Spinal cord (tissue), 9 donors: ENCODE measurements at regions not wholly inside any gene's neighbourhood (a gene's known extent, or its start where the extent isn't known, plus 50 kb on each side); places are given as distances from the start of the nearest gene placed in this dataset.

ENCODE experiments used
- DNase-seq, 6 donors: peaks; one replicate each; pipeline versions ENCODE4 v3.0.0 to v3.0.0-alpha.2; 2013 to 2015; ENCODE audit warnings: low spot score in 6 of 6, low read depth in 4 of 6
- H3K27ac ChIP-seq: one replicate; pipeline ENCODE4 v1.5.1; 2013; ENCODE audit warnings: low read depth, low read length, control low read depth
- H3K27me3 ChIP-seq: one replicate; pipeline ENCODE4 v1.6.1; 2013; ENCODE audit warnings: low read length; ENCODE audit not compliant: control insufficient read depth, insufficient read depth
- H3K36me3 ChIP-seq: one replicate; pipeline ENCODE4 v1.6.1; 2013; ENCODE audit warnings: low read length; ENCODE audit not compliant: control insufficient read depth, insufficient read depth
- H3K4me1 ChIP-seq: one replicate; pipeline ENCODE4 v1.6.1; 2013; ENCODE audit warnings: low read length; ENCODE audit not compliant: control insufficient read depth, insufficient read depth
- H3K4me3 ChIP-seq: one replicate; pipeline ENCODE4 v1.5.1; 2013; ENCODE audit warnings: low read depth, low read length, control low read depth
- H3K9me3 ChIP-seq: one replicate; pipeline ENCODE4 v1.6.1; 2013; ENCODE audit warnings: low read length; ENCODE audit not compliant: control insufficient read depth, insufficient read depth
- WGBS: methylation state at CpG from one replicate; pipeline ENCODE4 v1.1.5; 2013; ENCODE audit warnings: missing lambda C conversion rate; ENCODE audit not compliant: insufficient coverage; 5-methylcytosine and 5-hydroxymethylcytosine counted together
- donor health status: healthy.

- no peaks in the 10 kb centered on the region for H3K4me1 ChIP-seq
- no peak overlapping the region for H3K27ac ChIP-seq
- DNase-seq, result no peak
- peaks cover 2% of the 10 kb centered on the region for H3K27me3 ChIP-seq
- H3K9me3 ChIP-seq, result no peaks in the 10 kb centered on the region
- H3K4me3 ChIP-seq, result no peak overlapping the region
- H3K36me3 ChIP-seq, result no peaks in the 10 kb centered on the region
- 92% methylated on average over 6 of the region's 11 CpGs for WGBS
Observed at GRCh38 chr1:244224487-244225430, 173.7 kb downstream of the ZBTB18 start.

DNA sequence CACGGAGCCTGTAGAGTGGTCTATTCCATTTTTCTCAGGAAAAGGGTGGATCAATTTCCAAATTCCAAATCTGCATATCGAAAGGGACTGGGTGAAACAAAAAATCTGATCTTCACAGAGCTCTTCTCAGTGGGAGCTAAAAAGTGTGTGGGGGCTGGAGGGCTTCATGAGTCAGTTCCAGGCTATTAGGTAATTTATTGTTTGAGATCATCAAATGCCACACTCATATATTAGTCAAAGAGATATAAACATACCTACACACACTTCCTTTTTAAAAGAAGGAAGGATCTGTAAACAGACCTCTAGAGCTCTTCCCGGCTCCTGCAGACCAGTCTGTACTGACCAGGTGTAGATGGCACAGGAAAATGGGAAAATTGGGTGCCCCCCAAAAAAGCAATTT, 175.4 kb downstream of the ZBTB18 start:
- no CpG with 5 or more reads among the region's 3 CpGs for WGBS
- peaks cover 8% of the 10 kb centered on the region for H3K4me1 ChIP-seq

GRCh38 chr1:244230470-244230869, 179.4 kb downstream of the ZBTB18 start:
- Histone ChIP-seq H3K27ac (no peak overlapping the region), H3K36me3 (no peaks in the 10 kb centered on the region), H3K4me1 (peaks cover 14% of the 10 kb centered on the region), H3K4me3 (no peak overlapping the region), H3K9me3 (no peaks in the 10 kb centered on the region), H3K27me3 (peaks cover 5% of the 10 kb centered on the region)
- WGBS, result 100% methylated on average over 1 of the region's 9 CpGs
- no peak for DNase-seq

More for the DNA sequence above, 175.4 kb downstream of the ZBTB18 start:
- no peaks in the 10 kb centered on the region for H3K9me3 ChIP-seq
- H3K36me3 ChIP-seq, result no peaks in the 10 kb centered on the region
- peaks cover 5% of the 10 kb centered on the region for H3K27me3 ChIP-seq
- DNase-seq, result no peak
- no peak overlapping the region for H3K4me3 ChIP-seq
- H3K27ac ChIP-seq, result no peak overlapping the region

DNA sequence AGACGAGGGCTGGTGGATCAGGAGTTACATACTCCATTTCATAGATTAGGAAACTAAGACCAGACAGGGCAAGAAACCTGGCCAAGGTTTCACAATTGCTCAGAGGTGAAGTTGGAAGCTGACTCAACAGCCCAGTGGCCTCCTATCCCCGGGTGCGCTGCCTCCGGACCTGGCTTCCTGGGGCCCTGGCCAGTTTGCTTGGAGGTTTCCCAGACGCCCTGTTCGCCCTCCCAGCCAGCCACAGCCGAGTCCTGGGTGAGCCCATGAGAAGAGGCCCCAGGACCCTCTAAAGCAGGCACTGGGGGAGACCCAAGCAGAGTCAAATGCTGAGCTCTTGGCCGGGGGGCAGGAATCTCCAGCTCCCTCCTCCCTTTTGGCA, 180.1 kb downstream of the ZBTB18 start:
- H3K27ac ChIP-seq, result no peak overlapping the region
- peaks cover 5% of the 10 kb centered on the region for H3K27me3 ChIP-seq
- H3K4me1 ChIP-seq, result peaks cover 14% of the 10 kb centered on the region
- no peaks in the 10 kb centered on the region for H3K9me3 ChIP-seq
- H3K4me3 ChIP-seq, result no peak overlapping the region
- 59% methylated on average over 7 of the region's 8 CpGs for WGBS
- DNase-seq, result no peak
- no peaks in the 10 kb centered on the region for H3K36me3 ChIP-seq

DNA sequence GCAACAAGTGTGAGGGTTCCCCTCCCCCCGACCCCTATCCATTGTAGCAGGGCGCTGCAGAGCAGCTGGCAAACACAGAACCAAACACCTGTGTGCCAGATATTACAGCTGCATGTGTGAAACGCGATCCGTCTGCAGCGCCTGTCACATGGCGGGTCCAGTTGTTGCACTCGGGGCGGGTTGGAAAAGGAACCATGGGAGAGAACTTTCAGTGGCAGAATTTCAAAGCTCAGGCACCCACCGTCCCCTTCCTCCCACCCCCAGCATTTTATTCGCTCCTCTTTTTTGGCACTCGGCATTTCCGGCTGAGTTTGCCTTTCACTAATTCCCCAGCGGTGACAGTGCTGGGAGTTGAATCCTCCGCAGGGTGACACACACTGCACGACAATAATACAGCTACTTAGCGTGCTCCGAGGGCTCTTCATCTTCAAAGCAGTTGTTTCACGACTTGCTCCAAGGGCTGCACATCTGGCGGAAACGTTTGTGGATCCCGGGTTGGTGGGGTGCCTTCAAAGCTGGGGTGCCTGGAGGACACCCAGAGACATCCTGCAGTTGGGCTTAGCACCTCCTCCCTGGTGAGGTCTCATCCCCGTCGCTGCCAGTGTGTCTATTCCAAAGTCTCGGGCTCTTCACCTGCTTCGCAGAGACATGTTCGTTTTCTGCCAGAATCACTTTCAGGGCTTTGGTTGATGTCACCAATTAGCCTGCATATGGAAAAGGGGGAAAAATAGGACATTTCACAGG, 180.7 kb downstream of the ZBTB18 start:
- H3K36me3 ChIP-seq, result no peaks in the 10 kb centered on the region
- no peak overlapping the region for H3K4me3 ChIP-seq
- DNase-seq, result peak in 2 of 6 donors; percentile 49 to 51
- no peak overlapping the region for H3K27ac ChIP-seq
- H3K9me3 ChIP-seq, result no peaks in the 10 kb centered on the region
- peaks cover 14% of the 10 kb centered on the region for H3K4me1 ChIP-seq
- peaks cover 5% of the 10 kb centered on the region for H3K27me3 ChIP-seq
- 29% methylated on average over 27 of the region's 27 CpGs for WGBS

GRCh38 chr1:244234009-244234643, 183.0 kb downstream of the ZBTB18 start:
- Histone ChIP-seq H3K4me1 (peaks cover 14% of the 10 kb centered on the region), H3K27me3 (peaks cover 5% of the 10 kb centered on the region), H3K4me3 (no peak overlapping the region), H3K27ac (no peak overlapping the region), H3K36me3 (no peaks in the 10 kb centered on the region), H3K9me3 (no peaks in the 10 kb centered on the region)
- 76% methylated on average over 13 of the region's 15 CpGs for WGBS
- DNase-seq, result no peak

- no peak for DNase-seq
- Histone ChIP-seq H3K36me3 (no peaks in the 10 kb centered on the region), H3K4me1 (peaks cover 14% of the 10 kb centered on the region), H3K4me3 (no peak overlapping the region), H3K9me3 (no peaks in the 10 kb centered on the region), H3K27me3 (peaks cover 5% of the 10 kb centered on the region), H3K27ac (no peak overlapping the region)
- WGBS, result 90% methylated on average over 2 of the region's 2 CpGs
Observed at GRCh38 chr1:244235157-244235556, 184.1 kb downstream of the ZBTB18 start.

GRCh38 chr1:244236101-244236500, 185.0 kb downstream of the ZBTB18 start:
- DNase-seq, result no peak
- Histone ChIP-seq H3K27ac (no peak overlapping the region), H3K27me3 (peaks cover 5% of the 10 kb centered on the region), H3K4me1 (peaks cover 9% of the 10 kb centered on the region), H3K4me3 (no peak overlapping the region), H3K9me3 (no peaks in the 10 kb centered on the region), H3K36me3 (no peaks in the 10 kb centered on the region)
- 85% methylated on average over 2 of the region's 6 CpGs for WGBS

DNA sequence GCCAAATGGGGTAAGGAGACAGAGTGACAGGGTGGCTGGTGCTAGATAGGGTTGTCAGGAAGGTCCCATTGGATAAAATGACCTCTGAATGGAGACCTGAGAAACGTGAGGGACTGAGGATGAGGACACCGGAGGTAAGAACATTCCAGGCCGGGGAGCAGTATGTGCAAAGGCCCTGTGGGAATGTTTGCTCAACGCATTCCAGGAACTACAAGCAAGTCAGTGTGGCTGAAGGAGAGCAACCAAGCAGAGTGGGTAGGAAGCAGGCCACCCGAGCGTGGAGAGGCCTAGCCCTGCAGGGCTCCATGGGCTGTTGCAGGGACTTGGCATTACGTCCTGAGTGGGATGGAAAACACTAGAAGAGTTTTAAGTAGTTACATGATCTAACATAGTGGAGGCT, 185.6 kb downstream of the ZBTB18 start:
- WGBS, result 98% methylated on average over 4 of the region's 7 CpGs
- H3K27me3 ChIP-seq, result no peaks in the 10 kb centered on the region
- H3K4me1 ChIP-seq, result peaks cover 3% of the 10 kb centered on the region
- H3K27ac ChIP-seq, result no peak overlapping the region
- no peak overlapping the region for H3K4me3 ChIP-seq
- H3K9me3 ChIP-seq, result no peaks in the 10 kb centered on the region
- no peaks in the 10 kb centered on the region for H3K36me3 ChIP-seq
- DNase-seq, result no peak
